ENCODE measurements at regions not wholly inside any gene's neighbourhood (a gene's known extent, or its start where the extent isn't known, plus 50 kb on each side); places are given as distances from the start of the nearest gene placed in this dataset.

GRCh38 chr2:22261165-22261564 lies 1123.8 kb upstream of the KLHL29 start:
- no peak for TF ChIP-seq CTCF (IDR thresholded peaks at IDR 0.05; ENCODE audit: insufficient read depth, low read length, poor library complexity, severe bottlenecking)
- TF ChIP-seq EZH2phosphoT487 (conservative IDR thresholded peaks at IDR 0.05; ENCODE audit: low read length): no peak
